ENCODE measurements at regions not wholly inside any gene's neighbourhood (a gene's known extent, or its start where the extent isn't known, plus 50 kb on each side); places are given as distances from the start of the nearest gene placed in this dataset.

DNA sequence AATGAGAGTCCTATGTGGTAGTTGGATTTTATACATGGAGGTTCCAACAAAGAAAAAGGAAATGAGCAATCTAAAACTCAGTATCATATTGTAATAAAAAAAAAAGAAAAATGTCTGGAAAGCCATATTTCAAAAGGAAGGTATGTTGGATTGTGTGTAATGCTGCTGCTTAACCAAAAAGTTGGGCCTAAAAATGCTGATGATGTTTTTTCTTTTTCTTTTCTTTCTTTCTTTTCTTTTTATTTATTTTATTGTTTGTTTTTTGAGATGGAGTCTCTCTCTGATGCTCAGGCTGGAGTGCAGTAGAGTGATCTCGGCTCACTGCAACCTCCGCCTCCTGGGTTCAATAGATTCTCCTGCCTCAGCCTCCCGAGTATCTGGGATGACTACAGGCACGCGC lies 1424.0 kb upstream of the CDH6 start:
- TF ChIP-seq, protein P1, sequence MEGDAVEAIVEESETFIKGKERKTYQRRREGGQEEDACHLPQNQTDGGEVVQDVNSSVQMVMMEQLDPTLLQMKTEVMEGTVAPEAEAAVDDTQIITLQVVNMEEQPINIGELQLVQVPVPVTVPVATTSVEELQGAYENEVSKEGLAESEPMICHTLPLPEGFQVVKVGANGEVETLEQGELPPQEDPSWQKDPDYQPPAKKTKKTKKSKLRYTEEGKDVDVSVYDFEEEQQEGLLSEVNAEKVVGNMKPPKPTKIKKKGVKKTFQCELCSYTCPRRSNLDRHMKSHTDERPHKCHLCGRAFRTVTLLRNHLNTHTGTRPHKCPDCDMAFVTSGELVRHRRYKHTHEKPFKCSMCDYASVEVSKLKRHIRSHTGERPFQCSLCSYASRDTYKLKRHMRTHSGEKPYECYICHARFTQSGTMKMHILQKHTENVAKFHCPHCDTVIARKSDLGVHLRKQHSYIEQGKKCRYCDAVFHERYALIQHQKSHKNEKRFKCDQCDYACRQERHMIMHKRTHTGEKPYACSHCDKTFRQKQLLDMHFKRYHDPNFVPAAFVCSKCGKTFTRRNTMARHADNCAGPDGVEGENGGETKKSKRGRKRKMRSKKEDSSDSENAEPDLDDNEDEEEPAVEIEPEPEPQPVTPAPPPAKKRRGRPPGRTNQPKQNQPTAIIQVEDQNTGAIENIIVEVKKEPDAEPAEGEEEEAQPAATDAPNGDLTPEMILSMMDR (IDR thresholded peaks at IDR 0.05; ENCODE audit: low read depth, low read length), result no peak
- no peak for TF ChIP-seq POLR2A (IDR thresholded peaks at IDR 0.05; ENCODE audit: extremely low read depth, insufficient read length)
- TF ChIP-seq, protein P2, sequence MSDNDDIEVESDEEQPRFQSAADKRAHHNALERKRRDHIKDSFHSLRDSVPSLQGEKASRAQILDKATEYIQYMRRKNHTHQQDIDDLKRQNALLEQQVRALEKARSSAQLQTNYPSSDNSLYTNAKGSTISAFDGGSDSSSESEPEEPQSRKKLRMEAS (IDR thresholded peaks at IDR 0.05; ENCODE audit: low read depth, low read length), result no peak
- no peak for TF ChIP-seq MYC (IDR thresholded peaks at IDR 0.05; ENCODE audit: low read depth, low read length)
